ENCODE measurements at regions not wholly inside any gene's neighbourhood (a gene's known extent, or its start where the extent isn't known, plus 50 kb on each side); places are given as distances from the start of the nearest gene placed in this dataset.
A peak's percentile ranks its signal among the peaks of the same experiment; 100 is the strongest.

DNA sequence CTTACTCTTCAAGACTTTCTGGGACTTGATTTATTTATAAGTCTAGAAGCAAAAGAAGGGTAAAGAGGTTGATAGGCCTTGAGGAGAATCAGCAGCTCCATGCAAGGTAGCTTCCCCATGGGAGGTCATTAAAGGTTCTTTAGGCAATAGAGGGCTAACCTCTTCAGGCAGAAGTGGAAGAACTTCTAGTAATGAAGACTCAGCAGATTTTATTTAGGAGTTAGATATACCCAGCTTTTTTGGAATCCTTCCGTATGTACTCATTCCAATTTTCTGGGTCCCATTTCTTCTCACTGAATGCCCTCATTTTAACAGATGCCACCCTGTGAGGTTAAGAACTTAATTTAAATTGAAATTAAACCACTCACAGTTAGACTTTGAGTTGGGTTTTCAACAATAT lies 565.6 kb downstream of the LRFN5 start:
- no peak for TF ChIP-seq POLR2AphosphoS2 (conservative IDR thresholded peaks at IDR 0.05; ENCODE audit: low read length)
- peak; percentile 33 for TF ChIP-seq MAFK (IDR thresholded peaks at IDR 0.05; ENCODE audit: partially characterized antibody)
- DNase-seq (ENCODE audit: low read depth in 1 of 2, low spot score in 1 of 2) (no peak), ATAC-seq (no peak), FAIRE-seq (no peak)
- Histone ChIP-seq H3K4me1 (no peaks in the 10 kb centered on the region), H3K4me3 (no peak overlapping the region), H3K4me2 (no peak overlapping the region), H3K9me3 (no peaks in the 10 kb centered on the region; the same call in 2 of the 3 replicates), H3K27ac (no peak overlapping the region)
- ChIA-PET POLR2A (no interaction called here), CTCF (no interaction called here)
- WGBS (ENCODE audit: missing lambda C conversion rate): 97% methylated on average over 1 of the region's 1 CpG

GRCh38 chr14:42163136-42163535 lies 556.5 kb downstream of the LRFN5 start:
- no peak for FAIRE-seq
- Histone ChIP-seq H3K4me3 (no peak overlapping the region), H3K9me3 (no peaks in the 10 kb centered on the region), H3K4me1 (no peaks in the 10 kb centered on the region), H3K4me2 (no peak overlapping the region), H3K27ac (no peak overlapping the region)
- no peak for DNase-seq (ENCODE audit: low read depth in 1 of 2, low spot score in 1 of 2)
- WGBS (ENCODE audit: missing lambda C conversion rate): 35% methylated on average over 2 of the region's 2 CpGs
- CTCF ChIA-PET: interaction anchor here (1.3 kb wide), 1 partner anchor 25 kb away, joined by 3 read pairs; no protein-coding TSS in a partner anchor
- TF ChIP-seq, protein P1, sequence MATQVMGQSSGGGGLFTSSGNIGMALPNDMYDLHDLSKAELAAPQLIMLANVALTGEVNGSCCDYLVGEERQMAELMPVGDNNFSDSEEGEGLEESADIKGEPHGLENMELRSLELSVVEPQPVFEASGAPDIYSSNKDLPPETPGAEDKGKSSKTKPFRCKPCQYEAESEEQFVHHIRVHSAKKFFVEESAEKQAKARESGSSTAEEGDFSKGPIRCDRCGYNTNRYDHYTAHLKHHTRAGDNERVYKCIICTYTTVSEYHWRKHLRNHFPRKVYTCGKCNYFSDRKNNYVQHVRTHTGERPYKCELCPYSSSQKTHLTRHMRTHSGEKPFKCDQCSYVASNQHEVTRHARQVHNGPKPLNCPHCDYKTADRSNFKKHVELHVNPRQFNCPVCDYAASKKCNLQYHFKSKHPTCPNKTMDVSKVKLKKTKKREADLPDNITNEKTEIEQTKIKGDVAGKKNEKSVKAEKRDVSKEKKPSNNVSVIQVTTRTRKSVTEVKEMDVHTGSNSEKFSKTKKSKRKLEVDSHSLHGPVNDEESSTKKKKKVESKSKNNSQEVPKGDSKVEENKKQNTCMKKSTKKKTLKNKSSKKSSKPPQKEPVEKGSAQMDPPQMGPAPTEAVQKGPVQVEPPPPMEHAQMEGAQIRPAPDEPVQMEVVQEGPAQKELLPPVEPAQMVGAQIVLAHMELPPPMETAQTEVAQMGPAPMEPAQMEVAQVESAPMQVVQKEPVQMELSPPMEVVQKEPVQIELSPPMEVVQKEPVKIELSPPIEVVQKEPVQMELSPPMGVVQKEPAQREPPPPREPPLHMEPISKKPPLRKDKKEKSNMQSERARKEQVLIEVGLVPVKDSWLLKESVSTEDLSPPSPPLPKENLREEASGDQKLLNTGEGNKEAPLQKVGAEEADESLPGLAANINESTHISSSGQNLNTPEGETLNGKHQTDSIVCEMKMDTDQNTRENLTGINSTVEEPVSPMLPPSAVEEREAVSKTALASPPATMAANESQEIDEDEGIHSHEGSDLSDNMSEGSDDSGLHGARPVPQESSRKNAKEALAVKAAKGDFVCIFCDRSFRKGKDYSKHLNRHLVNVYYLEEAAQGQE (IDR thresholded peaks at IDR 0.05): no peak
- TF ChIP-seq MAZ (IDR thresholded peaks at IDR 0.05; ENCODE audit: borderline replicate concordance, low read depth, low read length): no peak
- TF ChIP-seq HDAC2 (IDR thresholded peaks at IDR 0.05): no peak
- TF ChIP-seq ZC3H11A (IDR thresholded peaks at IDR 0.05): no peak
- TF ChIP-seq JUNB (IDR thresholded peaks at IDR 0.05): no peak
- TF ChIP-seq GATA3 (IDR thresholded peaks at IDR 0.05; ENCODE audit: borderline replicate concordance): no peak
- no peak for TF ChIP-seq ATOH8 (CRISPR knock-in tag; IDR thresholded peaks at IDR 0.05; ENCODE audit: low read depth)
- TF ChIP-seq ZNF302 (CRISPR knock-in tag; IDR thresholded peaks at IDR 0.05): no peak
- no peak for TF ChIP-seq POLR2AphosphoS2 (conservative IDR thresholded peaks at IDR 0.05; ENCODE audit: low read length)
- no peak for TF ChIP-seq CBX2 (IDR thresholded peaks at IDR 0.05; ENCODE audit: borderline replicate concordance, low read depth)
- TF ChIP-seq HOXB13 (CRISPR knock-in tag; IDR thresholded peaks at IDR 0.05; ENCODE audit: low read depth): no peak
- TF ChIP-seq CHD4 (IDR thresholded peaks at IDR 0.05; ENCODE audit: borderline replicate concordance): no peak
- no peak for TF ChIP-seq RARB (CRISPR knock-in tag; IDR thresholded peaks at IDR 0.05)
- TF ChIP-seq, protein P2, sequence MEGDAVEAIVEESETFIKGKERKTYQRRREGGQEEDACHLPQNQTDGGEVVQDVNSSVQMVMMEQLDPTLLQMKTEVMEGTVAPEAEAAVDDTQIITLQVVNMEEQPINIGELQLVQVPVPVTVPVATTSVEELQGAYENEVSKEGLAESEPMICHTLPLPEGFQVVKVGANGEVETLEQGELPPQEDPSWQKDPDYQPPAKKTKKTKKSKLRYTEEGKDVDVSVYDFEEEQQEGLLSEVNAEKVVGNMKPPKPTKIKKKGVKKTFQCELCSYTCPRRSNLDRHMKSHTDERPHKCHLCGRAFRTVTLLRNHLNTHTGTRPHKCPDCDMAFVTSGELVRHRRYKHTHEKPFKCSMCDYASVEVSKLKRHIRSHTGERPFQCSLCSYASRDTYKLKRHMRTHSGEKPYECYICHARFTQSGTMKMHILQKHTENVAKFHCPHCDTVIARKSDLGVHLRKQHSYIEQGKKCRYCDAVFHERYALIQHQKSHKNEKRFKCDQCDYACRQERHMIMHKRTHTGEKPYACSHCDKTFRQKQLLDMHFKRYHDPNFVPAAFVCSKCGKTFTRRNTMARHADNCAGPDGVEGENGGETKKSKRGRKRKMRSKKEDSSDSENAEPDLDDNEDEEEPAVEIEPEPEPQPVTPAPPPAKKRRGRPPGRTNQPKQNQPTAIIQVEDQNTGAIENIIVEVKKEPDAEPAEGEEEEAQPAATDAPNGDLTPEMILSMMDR (IDR thresholded peaks at IDR 0.05): no peak
- no peak for TF ChIP-seq MYC (IDR thresholded peaks at IDR 0.05; ENCODE audit: borderline replicate concordance, low read length)
- TF ChIP-seq USF2 (IDR thresholded peaks at IDR 0.05): no peak
- no peak for TF ChIP-seq HOXA7 (CRISPR knock-in tag; IDR thresholded peaks at IDR 0.05)
- no peak for TF ChIP-seq EP300 (IDR thresholded peaks at IDR 0.05)
- POLR2A ChIA-PET: no interaction called here
- no peak for ATAC-seq
